HFF-Myc (cell line): ENCODE measurements at regions not wholly inside any gene's neighbourhood (a gene's known extent, or its start where the extent isn't known, plus 50 kb on each side); places are given as distances from the start of the nearest gene placed in this dataset.

ENCODE experiments used
- DNase-seq: peaks from one replicate; pipeline ENCODE4 v3.0.0-alpha.2; 2011; ENCODE audit warnings: low read depth; ENCODE audit errors: extremely low read depth
- H3K4me3 ChIP-seq: replicated peaks from 2 replicates; pipeline ENCODE4 v1.5.1; 2011; ENCODE audit warnings: low read depth, mild to moderate bottlenecking, control low read depth, low read length
- CTCF ChIP-seq: IDR thresholded peaks from 2 replicates; pipeline ENCODE4 v1.5.1; 2012; ENCODE audit warnings: mild to moderate bottlenecking, low read depth, low read length, control low read depth; ENCODE audit errors: missing control alignments

GRCh38 chr1:162951553-162952315, 90.8 kb upstream of the CCDC190 start:
- no peak for TF ChIP-seq CTCF
- H3K4me3 ChIP-seq, result no peak overlapping the region
- DNase-seq, result no peak

- DNase-seq, result no peak
- H3K4me3 ChIP-seq, result no peak overlapping the region
- no peak for TF ChIP-seq CTCF
These were observed 89.2 kb upstream of the CCDC190 start for GRCh38 chr1:162950187-162950586.

GRCh38 chr1:162946701-162947100, 85.7 kb upstream of the CCDC190 start:
- H3K4me3 ChIP-seq, result no peak overlapping the region
- TF ChIP-seq CTCF, result no peak
- DNase-seq, result no peak

- no peak for TF ChIP-seq CTCF
- no peak for DNase-seq
These were observed 84.1 kb upstream of the CCDC190 start for GRCh38 chr1:162944974-162945674.

GRCh38 chr1:162943622-162944021, 82.6 kb upstream of the CCDC190 start:
- no peak overlapping the region for H3K4me3 ChIP-seq
- peak; percentile 33 for DNase-seq
- TF ChIP-seq CTCF, result no peak

More at GRCh38 chr1:162944974-162945674, 84.1 kb upstream of the CCDC190 start:
- no peak overlapping the region for H3K4me3 ChIP-seq

- no peak for TF ChIP-seq CTCF
- DNase-seq, result no peak
These were observed 82.1 kb upstream of the CCDC190 start for GRCh38 chr1:162942916-162943559.

More at GRCh38 chr1:162942916-162943559, 82.1 kb upstream of the CCDC190 start:
- H3K4me3 ChIP-seq, result no peak overlapping the region
